ENCODE measurements at regions not wholly inside any gene's neighbourhood (a gene's known extent, or its start where the extent isn't known, plus 50 kb on each side); places are given as distances from the start of the nearest gene placed in this dataset.

DNA sequence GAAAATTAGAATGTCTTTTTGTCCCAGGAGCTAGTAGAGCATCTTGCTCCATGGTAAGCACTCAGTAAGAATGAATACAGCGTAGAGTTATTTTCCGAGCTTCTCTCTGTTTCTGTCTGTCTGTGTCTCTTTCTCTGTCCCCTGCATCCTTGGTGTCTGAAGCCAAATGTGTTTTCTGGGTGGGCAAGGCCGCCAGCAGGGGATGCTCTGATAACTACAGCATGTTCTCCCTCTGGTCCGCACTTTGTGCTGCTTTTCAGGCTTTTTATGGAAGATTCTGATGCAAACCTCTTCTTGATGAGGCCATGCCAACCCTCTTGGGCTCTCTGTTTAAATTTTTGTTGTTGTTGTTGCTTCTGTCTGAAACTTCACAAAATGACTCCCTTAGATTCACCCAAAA lies 142.8 kb upstream of the UBL3 start:
- H3K27ac Mint-ChIP-seq (ENCODE audit: low read depth, unreplicated experiment) = no peak overlapping the region
- TF ChIP-seq, protein P1, sequence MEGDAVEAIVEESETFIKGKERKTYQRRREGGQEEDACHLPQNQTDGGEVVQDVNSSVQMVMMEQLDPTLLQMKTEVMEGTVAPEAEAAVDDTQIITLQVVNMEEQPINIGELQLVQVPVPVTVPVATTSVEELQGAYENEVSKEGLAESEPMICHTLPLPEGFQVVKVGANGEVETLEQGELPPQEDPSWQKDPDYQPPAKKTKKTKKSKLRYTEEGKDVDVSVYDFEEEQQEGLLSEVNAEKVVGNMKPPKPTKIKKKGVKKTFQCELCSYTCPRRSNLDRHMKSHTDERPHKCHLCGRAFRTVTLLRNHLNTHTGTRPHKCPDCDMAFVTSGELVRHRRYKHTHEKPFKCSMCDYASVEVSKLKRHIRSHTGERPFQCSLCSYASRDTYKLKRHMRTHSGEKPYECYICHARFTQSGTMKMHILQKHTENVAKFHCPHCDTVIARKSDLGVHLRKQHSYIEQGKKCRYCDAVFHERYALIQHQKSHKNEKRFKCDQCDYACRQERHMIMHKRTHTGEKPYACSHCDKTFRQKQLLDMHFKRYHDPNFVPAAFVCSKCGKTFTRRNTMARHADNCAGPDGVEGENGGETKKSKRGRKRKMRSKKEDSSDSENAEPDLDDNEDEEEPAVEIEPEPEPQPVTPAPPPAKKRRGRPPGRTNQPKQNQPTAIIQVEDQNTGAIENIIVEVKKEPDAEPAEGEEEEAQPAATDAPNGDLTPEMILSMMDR (IDR thresholded peaks at IDR 0.05; ENCODE audit: unreplicated experiment) = no peak
- POLR2A ChIA-PET = interaction anchor here (0.5 to 1.9 kb wide), 2 partner anchors 10 to 12 kb away, joined by 3 to 8 read pairs; no protein-coding TSS in a partner anchor
- H3K4me1 Mint-ChIP-seq (ENCODE audit: insufficient read depth, unreplicated experiment) = no peaks in the 10 kb centered on the region
- CTCF ChIA-PET = interaction anchor here (0.6 to 0.9 kb wide), 3 partner anchors 126 to 359 kb away, joined by 3 to 4 read pairs (median 3); no protein-coding TSS in a partner anchor
- H3K36me3 Mint-ChIP-seq (ENCODE audit: insufficient read depth, unreplicated experiment) = no peaks in the 10 kb centered on the region
- no peaks in the 10 kb centered on the region for H3K27me3 Mint-ChIP-seq (ENCODE audit: insufficient read depth, unreplicated experiment)
- H3K4me3 Mint-ChIP-seq (ENCODE audit: unreplicated experiment) = no peak overlapping the region
- peaks cover 3% of the 10 kb centered on the region for H3K9me3 Mint-ChIP-seq (ENCODE audit: unreplicated experiment)
- intact Hi-C loops (cut with micrococcal nuclease) = no loop called here
- DNase-seq (ENCODE audit: unreplicated experiment) = no peak
- BruUV-seq (replicated peaks) = no TSS peak

GRCh38 chr13:29991343-29991742 lies 140.9 kb upstream of the UBL3 start:
- TF ChIP-seq, protein P1 (IDR thresholded peaks at IDR 0.05; ENCODE audit: unreplicated experiment) = no peak
- CTCF ChIA-PET = interaction anchor here (0.8 kb wide), 1 partner anchor 51 kb away, joined by 3 read pairs; no protein-coding TSS in a partner anchor
- no TSS peak for BruUV-seq (replicated peaks)
- intact Hi-C loops (cut with micrococcal nuclease) = no loop called here
- H3K36me3 Mint-ChIP-seq (ENCODE audit: insufficient read depth, unreplicated experiment) = no peaks in the 10 kb centered on the region
- POLR2A ChIA-PET = interaction anchor here (1.9 kb wide), 1 partner anchor 10 kb away, joined by 8 read pairs; no protein-coding TSS in a partner anchor
- no peak overlapping the region for H3K4me3 Mint-ChIP-seq (ENCODE audit: unreplicated experiment)
- no peaks in the 10 kb centered on the region for H3K4me1 Mint-ChIP-seq (ENCODE audit: insufficient read depth, unreplicated experiment)
- peaks cover 19% of the 10 kb centered on the region for H3K9me3 Mint-ChIP-seq (ENCODE audit: unreplicated experiment)
- DNase-seq (ENCODE audit: unreplicated experiment) = peak; percentile 47
- no peaks in the 10 kb centered on the region for H3K27me3 Mint-ChIP-seq (ENCODE audit: insufficient read depth, unreplicated experiment)
- no peak overlapping the region for H3K27ac Mint-ChIP-seq (ENCODE audit: low read depth, unreplicated experiment)

DNA sequence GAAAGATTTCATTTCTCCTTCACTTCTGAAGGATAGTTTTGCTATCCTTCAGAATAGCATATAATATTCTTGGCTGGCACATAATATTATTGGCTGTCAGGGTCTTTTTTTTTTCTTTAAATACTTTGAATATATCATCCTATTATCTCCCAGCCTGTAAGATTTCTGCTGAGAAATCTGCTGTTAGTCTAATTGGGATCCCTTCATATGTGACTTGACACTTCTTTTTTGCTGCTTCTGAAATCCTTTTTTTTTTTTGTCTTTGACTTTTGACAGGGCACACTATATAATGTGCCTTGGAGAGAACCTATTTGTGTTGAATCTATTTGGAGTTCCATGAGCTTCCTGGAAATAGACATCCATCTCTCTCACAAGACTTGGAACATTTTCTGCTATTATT lies 136.9 kb upstream of the UBL3 start:
- no peaks in the 10 kb centered on the region for H3K27me3 Mint-ChIP-seq (ENCODE audit: insufficient read depth, unreplicated experiment)
- POLR2A ChIA-PET = no interaction called here
- peaks cover 19% of the 10 kb centered on the region for H3K9me3 Mint-ChIP-seq (ENCODE audit: unreplicated experiment)
- H3K4me1 Mint-ChIP-seq (ENCODE audit: insufficient read depth, unreplicated experiment) = no peaks in the 10 kb centered on the region
- H3K36me3 Mint-ChIP-seq (ENCODE audit: insufficient read depth, unreplicated experiment) = no peaks in the 10 kb centered on the region
- intact Hi-C loops (cut with micrococcal nuclease) = no loop called here
- no peak overlapping the region for H3K27ac Mint-ChIP-seq (ENCODE audit: low read depth, unreplicated experiment)
- TF ChIP-seq, protein P1 (IDR thresholded peaks at IDR 0.05; ENCODE audit: unreplicated experiment) = no peak
- CTCF ChIA-PET = interaction anchor here (1.0 to 1.1 kb wide), 2 partner anchors 63 to 125 kb away, joined by 3 to 4 read pairs; no protein-coding TSS in a partner anchor
- BruUV-seq (replicated peaks) = no TSS peak
- DNase-seq (ENCODE audit: unreplicated experiment) = no peak
- H3K4me3 Mint-ChIP-seq (ENCODE audit: unreplicated experiment) = no peak overlapping the region

DNA sequence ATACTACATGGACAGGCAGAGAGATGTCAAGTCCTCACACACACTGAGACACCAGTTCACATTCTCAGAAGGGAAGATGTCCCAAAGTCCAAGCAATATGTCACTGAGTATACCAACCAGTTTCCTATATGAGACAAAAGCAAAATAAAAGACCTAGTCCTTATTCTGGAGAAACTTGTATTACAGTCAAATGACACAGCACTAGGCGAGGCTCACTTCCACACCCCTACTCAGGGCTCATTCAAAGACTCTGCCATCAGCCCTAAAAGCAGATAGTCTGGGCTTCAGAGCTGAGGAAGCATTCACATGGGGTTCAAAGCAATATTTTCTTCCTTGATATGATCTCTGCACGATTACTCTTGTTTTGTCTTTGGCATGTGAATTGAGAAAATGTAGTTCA lies 129.9 kb upstream of the UBL3 start:
- BruUV-seq (replicated peaks) = no TSS peak
- DNase-seq (ENCODE audit: unreplicated experiment) = no peak
- Mint-ChIP-seq H3K27me3 (ENCODE audit: insufficient read depth, unreplicated experiment) (no peaks in the 10 kb centered on the region), H3K27ac (ENCODE audit: low read depth, unreplicated experiment) (no peak overlapping the region), H3K36me3 (ENCODE audit: insufficient read depth, unreplicated experiment) (no peaks in the 10 kb centered on the region), H3K4me1 (ENCODE audit: insufficient read depth, unreplicated experiment) (peaks cover 7% of the 10 kb centered on the region), H3K4me3 (ENCODE audit: unreplicated experiment) (no peak overlapping the region), H3K9me3 (ENCODE audit: unreplicated experiment) (no peaks in the 10 kb centered on the region)
- ChIA-PET POLR2A (interaction anchor here (2.0 kb wide), 1 partner anchor 12 kb away, joined by 8 read pairs; no protein-coding TSS in a partner anchor), CTCF (interaction anchor here (1.4 kb wide), 1 partner anchor 132 kb away, joined by 3 read pairs; no protein-coding TSS in a partner anchor)
- intact Hi-C loops (cut with micrococcal nuclease) = no loop called here
- TF ChIP-seq, protein P1 (IDR thresholded peaks at IDR 0.05; ENCODE audit: unreplicated experiment) = no peak

Data from MCF 10A (cell line).